ENCODE measurements at regions not wholly inside any gene's neighbourhood (a gene's known extent, or its start where the extent isn't known, plus 50 kb on each side); places are given as distances from the start of the nearest gene placed in this dataset.

GRCh38 chr3:177739461-177739860 lies 542.2 kb upstream of the TBL1XR1 start:
- Histone ChIP-seq H3K4me1 (ENCODE audit: control insufficient read depth, insufficient read depth, low read length) (peaks cover 12% of the 10 kb centered on the region), H3K36me3 (ENCODE audit: control insufficient read depth, insufficient read depth, low read length) (no peaks in the 10 kb centered on the region), H3K9me3 (ENCODE audit: control insufficient read depth, insufficient read depth, low read depth, low read length) (no peaks in the 10 kb centered on the region), H3K4me3 (ENCODE audit: low read depth, low read length) (no peak overlapping the region), H3K9ac (ENCODE audit: low read length) (no peak overlapping the region), H3K27ac (ENCODE audit: low read depth, low read length) (no peak overlapping the region), H3K27me3 (ENCODE audit: control insufficient read depth, insufficient read depth, low read length) (no peaks in the 10 kb centered on the region)

DNA sequence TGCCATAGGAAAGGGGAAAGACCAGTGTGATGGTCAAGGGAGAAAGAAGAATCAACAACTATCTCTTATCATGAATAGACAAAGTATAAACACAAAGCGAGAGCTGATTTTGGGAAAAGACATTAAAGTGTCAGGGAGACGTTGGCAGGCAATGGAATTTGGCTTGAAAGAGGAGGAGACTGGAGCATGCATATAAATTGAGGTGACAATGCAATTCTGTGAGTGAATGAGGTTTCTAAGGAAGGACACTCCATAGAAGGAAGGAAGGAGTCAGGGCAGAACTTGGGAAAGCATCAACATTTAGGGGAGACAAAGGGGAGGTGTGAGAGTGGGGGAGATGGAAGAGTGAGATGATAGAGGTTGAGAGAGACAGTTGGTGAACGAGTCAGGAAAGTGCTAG lies 543.0 kb upstream of the TBL1XR1 start:
- H3K9me3 ChIP-seq (ENCODE audit: control insufficient read depth, insufficient read depth, low read depth, low read length), result no peaks in the 10 kb centered on the region
- H3K36me3 ChIP-seq (ENCODE audit: control insufficient read depth, insufficient read depth, low read length), result no peaks in the 10 kb centered on the region
- H3K27ac ChIP-seq (ENCODE audit: low read depth, low read length), result no peak overlapping the region
- no peaks in the 10 kb centered on the region for H3K27me3 ChIP-seq (ENCODE audit: control insufficient read depth, insufficient read depth, low read length)
- H3K4me1 ChIP-seq (ENCODE audit: control insufficient read depth, insufficient read depth, low read length), result peaks cover 12% of the 10 kb centered on the region
- no peak overlapping the region for H3K4me3 ChIP-seq (ENCODE audit: low read depth, low read length)
- H3K9ac ChIP-seq (ENCODE audit: low read length), result no peak overlapping the region

GRCh38 chr3:177742273-177742672 lies 545.0 kb upstream of the TBL1XR1 start:
- no peaks in the 10 kb centered on the region for H3K36me3 ChIP-seq (ENCODE audit: control insufficient read depth, insufficient read depth, low read length)
- no peak overlapping the region for H3K9ac ChIP-seq (ENCODE audit: low read length)
- H3K9me3 ChIP-seq (ENCODE audit: control insufficient read depth, insufficient read depth, low read depth, low read length), result no peaks in the 10 kb centered on the region

GRCh38 chr3:177743173-177743890 lies 546.0 kb upstream of the TBL1XR1 start:
- Histone ChIP-seq H3K36me3 (ENCODE audit: control insufficient read depth, insufficient read depth, low read length) (no peaks in the 10 kb centered on the region), H3K9ac (ENCODE audit: low read length) (no peak overlapping the region), H3K4me3 (ENCODE audit: low read depth, low read length) (no peak overlapping the region), H3K27me3 (ENCODE audit: control insufficient read depth, insufficient read depth, low read length) (no peaks in the 10 kb centered on the region), H3K9me3 (ENCODE audit: control insufficient read depth, insufficient read depth, low read depth, low read length) (no peaks in the 10 kb centered on the region), H3K27ac (ENCODE audit: low read depth, low read length) (no peak overlapping the region), H3K4me1 (ENCODE audit: control insufficient read depth, insufficient read depth, low read length) (peaks cover 12% of the 10 kb centered on the region)

More at GRCh38 chr3:177742273-177742672, 545.0 kb upstream of the TBL1XR1 start:
- Histone ChIP-seq H3K4me1 (ENCODE audit: control insufficient read depth, insufficient read depth, low read length) (peaks cover 12% of the 10 kb centered on the region), H3K27me3 (ENCODE audit: control insufficient read depth, insufficient read depth, low read length) (no peaks in the 10 kb centered on the region), H3K4me3 (ENCODE audit: low read depth, low read length) (no peak overlapping the region), H3K27ac (ENCODE audit: low read depth, low read length) (no peak overlapping the region)

DNA sequence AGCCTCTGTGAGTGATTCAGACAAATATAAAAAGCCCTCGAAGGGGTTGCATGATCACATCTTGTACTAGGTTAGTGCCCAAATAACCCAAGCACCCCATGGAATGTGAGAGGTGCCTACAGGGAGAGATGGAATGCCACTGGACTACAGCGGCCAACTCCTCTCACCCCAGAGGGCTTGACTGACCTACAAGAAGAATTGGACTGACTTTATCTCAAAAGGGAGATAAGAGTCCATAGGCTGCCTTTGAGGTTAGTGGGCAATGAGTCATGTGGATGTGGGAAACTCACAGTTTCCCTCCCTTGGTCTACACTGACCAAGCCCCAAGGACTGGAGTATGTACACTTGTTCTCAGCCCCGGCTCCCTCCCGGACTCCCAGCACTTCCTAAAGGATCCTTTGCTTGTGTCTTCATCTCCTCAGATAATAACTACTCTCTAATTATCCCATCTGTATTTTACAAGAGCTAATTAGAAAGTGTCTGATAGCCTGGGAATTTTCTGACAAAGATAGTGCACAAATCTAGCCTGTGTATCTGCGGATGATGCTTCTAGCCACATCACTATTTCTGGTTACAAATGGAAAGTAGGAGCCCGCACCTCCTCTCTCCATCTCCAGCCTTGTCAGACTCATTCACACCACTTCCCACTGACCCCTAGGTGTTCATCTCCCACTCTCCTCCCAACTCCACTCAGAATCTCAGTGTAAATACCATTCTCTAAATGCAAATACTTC lies 547.8 kb upstream of the TBL1XR1 start:
- Histone ChIP-seq H3K4me1 (ENCODE audit: control insufficient read depth, insufficient read depth, low read length) (peaks cover 11% of the 10 kb centered on the region), H3K4me3 (ENCODE audit: low read depth, low read length) (no peak overlapping the region), H3K27ac (ENCODE audit: low read depth, low read length) (no peak overlapping the region), H3K9ac (ENCODE audit: low read length) (no peak overlapping the region), H3K36me3 (ENCODE audit: control insufficient read depth, insufficient read depth, low read length) (no peaks in the 10 kb centered on the region), H3K27me3 (ENCODE audit: control insufficient read depth, insufficient read depth, low read length) (no peaks in the 10 kb centered on the region), H3K9me3 (ENCODE audit: control insufficient read depth, insufficient read depth, low read depth, low read length) (no peaks in the 10 kb centered on the region)

GRCh38 chr3:177745607-177746005 lies 548.3 kb upstream of the TBL1XR1 start:
- H3K36me3 ChIP-seq (ENCODE audit: control insufficient read depth, insufficient read depth, low read length), result no peaks in the 10 kb centered on the region
- no peak overlapping the region for H3K9ac ChIP-seq (ENCODE audit: low read length)

DNA sequence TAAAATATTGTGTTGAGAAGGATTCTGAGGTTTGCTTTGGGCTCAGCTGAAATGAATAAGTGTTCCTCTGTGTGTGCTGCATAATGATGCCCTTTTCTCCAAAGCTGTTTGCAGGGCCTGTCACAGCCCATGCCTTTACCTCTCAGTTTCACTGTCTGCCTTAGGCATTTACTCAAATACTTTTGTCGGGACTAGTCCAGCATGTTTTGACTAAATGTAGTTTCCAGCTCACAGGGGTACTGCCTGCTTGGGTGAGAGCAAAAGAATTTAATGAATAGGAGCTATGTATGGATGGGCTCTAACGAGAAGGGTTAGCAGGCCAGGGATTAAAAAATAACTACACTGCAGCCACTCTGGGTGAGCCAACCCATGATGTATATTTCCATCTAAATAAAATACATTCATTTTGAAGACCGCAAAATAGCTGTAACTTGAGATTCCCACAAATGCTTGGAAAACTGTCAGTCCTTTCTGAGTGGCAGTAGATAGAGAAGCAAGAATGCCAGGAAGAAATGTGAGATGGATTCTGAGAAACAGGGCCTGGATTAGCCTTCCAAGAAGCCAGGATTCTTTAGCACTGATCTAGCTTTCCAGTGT lies 549.2 kb upstream of the TBL1XR1 start:
- no peaks in the 10 kb centered on the region for H3K4me1 ChIP-seq (ENCODE audit: control insufficient read depth, insufficient read depth, low read length)
- H3K27ac ChIP-seq (ENCODE audit: low read depth, low read length), result no peak overlapping the region
- no peaks in the 10 kb centered on the region for H3K9me3 ChIP-seq (ENCODE audit: control insufficient read depth, insufficient read depth, low read depth, low read length)
- no peak overlapping the region for H3K4me3 ChIP-seq (ENCODE audit: low read depth, low read length)
- no peaks in the 10 kb centered on the region for H3K36me3 ChIP-seq (ENCODE audit: control insufficient read depth, insufficient read depth, low read length)
- H3K27me3 ChIP-seq (ENCODE audit: control insufficient read depth, insufficient read depth, low read length), result no peaks in the 10 kb centered on the region
- H3K9ac ChIP-seq (ENCODE audit: low read length), result no peak overlapping the region

More at GRCh38 chr3:177745607-177746005, 548.3 kb upstream of the TBL1XR1 start:
- H3K27me3 ChIP-seq (ENCODE audit: control insufficient read depth, insufficient read depth, low read length), result no peaks in the 10 kb centered on the region
- peaks cover 5% of the 10 kb centered on the region for H3K4me1 ChIP-seq (ENCODE audit: control insufficient read depth, insufficient read depth, low read length)
- no peak overlapping the region for H3K27ac ChIP-seq (ENCODE audit: low read depth, low read length)
- H3K9me3 ChIP-seq (ENCODE audit: control insufficient read depth, insufficient read depth, low read depth, low read length), result no peaks in the 10 kb centered on the region
- H3K4me3 ChIP-seq (ENCODE audit: low read depth, low read length), result no peak overlapping the region

- Histone ChIP-seq H3K27ac (ENCODE audit: low read depth, low read length) (no peak overlapping the region), H3K4me3 (ENCODE audit: low read depth, low read length) (no peak overlapping the region), H3K36me3 (ENCODE audit: control insufficient read depth, insufficient read depth, low read length) (no peaks in the 10 kb centered on the region), H3K27me3 (ENCODE audit: control insufficient read depth, insufficient read depth, low read length) (no peaks in the 10 kb centered on the region), H3K9ac (ENCODE audit: low read length) (no peak overlapping the region), H3K9me3 (ENCODE audit: control insufficient read depth, insufficient read depth, low read depth, low read length) (no peaks in the 10 kb centered on the region), H3K4me1 (ENCODE audit: control insufficient read depth, insufficient read depth, low read length) (no peaks in the 10 kb centered on the region)
Measured at GRCh38 chr3:177749836-177750235, 552.6 kb upstream of the TBL1XR1 start.

- H3K4me3 ChIP-seq (ENCODE audit: low read depth, low read length), result no peak overlapping the region
Measured at GRCh38 chr3:177750436-177750835, 553.2 kb upstream of the TBL1XR1 start.

GRCh38 chr3:177751770-177752169 lies 554.5 kb upstream of the TBL1XR1 start:
- H3K36me3 ChIP-seq (ENCODE audit: control insufficient read depth, insufficient read depth, low read length), result no peaks in the 10 kb centered on the region
- H3K4me3 ChIP-seq (ENCODE audit: low read depth, low read length), result no peak overlapping the region
- no peak overlapping the region for H3K9ac ChIP-seq (ENCODE audit: low read length)
- no peaks in the 10 kb centered on the region for H3K4me1 ChIP-seq (ENCODE audit: control insufficient read depth, insufficient read depth, low read length)
- H3K27ac ChIP-seq (ENCODE audit: low read depth, low read length), result no peak overlapping the region
- H3K27me3 ChIP-seq (ENCODE audit: control insufficient read depth, insufficient read depth, low read length), result no peaks in the 10 kb centered on the region
- peaks cover 6% of the 10 kb centered on the region for H3K9me3 ChIP-seq (ENCODE audit: control insufficient read depth, insufficient read depth, low read depth, low read length)

More at GRCh38 chr3:177750436-177750835, 553.2 kb upstream of the TBL1XR1 start:
- H3K9ac ChIP-seq (ENCODE audit: low read length), result no peak overlapping the region
- H3K27ac ChIP-seq (ENCODE audit: low read depth, low read length), result no peak overlapping the region
- H3K9me3 ChIP-seq (ENCODE audit: control insufficient read depth, insufficient read depth, low read depth, low read length), result no peaks in the 10 kb centered on the region
- H3K27me3 ChIP-seq (ENCODE audit: control insufficient read depth, insufficient read depth, low read length), result no peaks in the 10 kb centered on the region
- H3K36me3 ChIP-seq (ENCODE audit: control insufficient read depth, insufficient read depth, low read length), result no peaks in the 10 kb centered on the region
- H3K4me1 ChIP-seq (ENCODE audit: control insufficient read depth, insufficient read depth, low read length), result no peaks in the 10 kb centered on the region

- Histone ChIP-seq H3K27ac (ENCODE audit: low read depth, low read length) (no peak overlapping the region), H3K4me1 (ENCODE audit: control insufficient read depth, insufficient read depth, low read length) (no peaks in the 10 kb centered on the region), H3K36me3 (ENCODE audit: control insufficient read depth, insufficient read depth, low read length) (no peaks in the 10 kb centered on the region), H3K9ac (ENCODE audit: low read length) (no peak overlapping the region), H3K27me3 (ENCODE audit: control insufficient read depth, insufficient read depth, low read length) (no peaks in the 10 kb centered on the region), H3K9me3 (ENCODE audit: control insufficient read depth, insufficient read depth, low read depth, low read length) (peaks cover 15% of the 10 kb centered on the region), H3K4me3 (ENCODE audit: low read depth, low read length) (no peak overlapping the region)
Measured at GRCh38 chr3:177752831-177753230, 555.5 kb upstream of the TBL1XR1 start.

Data from HUES6 (cell line).